OCI-LY7 (cell line): ENCODE measurements at regions not wholly inside any gene's neighbourhood (a gene's known extent, or its start where the extent isn't known, plus 50 kb on each side); places are given as distances from the start of the nearest gene placed in this dataset.
A peak's percentile ranks its signal among the peaks of the same experiment; 100 is the strongest.

Experiments
- BruUV-seq: library from RNA; stranded (reverse); fragments of 400-500 nt; replicated peaks from 2 replicates; lab custom pipeline; 2021; lab: Mats Ljungman, UMichigan
- CTCF ChIA-PET: fragments of 300-600 bp; sonication (Branson Sonifier 250); formaldehyde crosslinking; loops from one replicate; lab custom pipeline; 2022; ENCODE audit warnings: antibody characterized with exemption; ENCODE audit not compliant: unreplicated experiment; lab: Charles Lee
- POLR2A ChIA-PET: fragments of 300-600 bp; sonication (Branson Sonifier 250); formaldehyde crosslinking; loops from one replicate; lab custom pipeline; 2022; ENCODE audit warnings: antibody characterized with exemption; lab: Charles Lee
- DNase-seq: peaks from one replicate; pipeline ENCODE4 v3.0.0-alpha.2; 2015; ENCODE audit warnings: low spot score
- H2AFZ ChIP-seq: fragments of 200-600 bp; sonication (generic), shearing (Covaris generic); 2 replicates; pipeline ENCODE4 v1.6.1; 2014; ENCODE audit warnings: mild to moderate bottlenecking, antibody characterized with exemption, low read length, moderate library complexity
- H3K27ac ChIP-seq: fragments of 200-600 bp; sonication (generic); 2 replicates; pipeline ENCODE4 v1.5.1; 2014; ENCODE audit warnings: mixed run types, low read depth, mild to moderate bottlenecking, moderate library complexity, low read length, inconsistent platforms; ENCODE audit not compliant: poor library complexity, severe bottlenecking
- H3K36me3 ChIP-seq: fragments of 200-600 bp; sonication (generic); 2 replicates; pipeline ENCODE4 v1.6.1; 2014; ENCODE audit warnings: mild to moderate bottlenecking, antibody characterized with exemption, low read length, moderate library complexity, mixed read lengths; ENCODE audit not compliant: insufficient read depth
- H3K4me1 ChIP-seq: fragments of 200-600 bp; sonication (generic); 2 replicates; pipeline ENCODE4 v1.5.1; 2014; ENCODE audit warnings: mild to moderate bottlenecking, low read length; ENCODE audit not compliant: insufficient read depth, poor library complexity, severe bottlenecking
- H3K4me2 ChIP-seq: fragments of 200-600 bp; sonication (generic); 2 replicates; pipeline ENCODE4 v1.6.1; 2014; ENCODE audit warnings: mild to moderate bottlenecking, low read length
- H3K4me3 ChIP-seq: fragments of 200-600 bp; sonication (generic); 2 replicates; pipeline ENCODE4 v1.5.1; 2014; ENCODE audit warnings: mild to moderate bottlenecking, low read depth, low read length; ENCODE audit not compliant: poor library complexity, severe bottlenecking
- H3K79me2 ChIP-seq: fragments of 200-600 bp; sonication (generic); 2 replicates; pipeline ENCODE4 v1.6.1; 2016; ENCODE audit warnings: low read depth, mild to moderate bottlenecking, low read length, moderate library complexity, mixed read lengths; ENCODE audit not compliant: insufficient read depth
- H3K9me2 ChIP-seq: fragments of 200-600 bp; sonication (generic); 2 replicates; pipeline ENCODE4 v1.6.1; 2016; ENCODE audit warnings: mild to moderate bottlenecking, low read length, mixed read lengths; ENCODE audit not compliant: insufficient read depth
- H3K9me3 ChIP-seq: fragments of 200-600 bp; sonication (generic); 2 replicates; pipeline ENCODE4 v1.6.1; 2014; ENCODE audit warnings: mild to moderate bottlenecking, mixed run types, low read length, mixed read lengths
- H4K20me1 ChIP-seq: fragments of 200-600 bp; sonication (generic); 2 replicates; pipeline ENCODE4 v1.6.1; 2014; ENCODE audit warnings: mild to moderate bottlenecking, antibody characterized with exemption, low read length, moderate library complexity, mixed read lengths; ENCODE audit not compliant: insufficient read depth
- CTCF ChIP-seq: fragments of 200-600 bp; sonication (generic); conservative IDR thresholded peaks from 2 replicates; pipeline ENCODE4 v1.5.1; 2014; ENCODE audit warnings: mild to moderate bottlenecking, antibody characterized with exemption, low read length, moderate library complexity, mixed read lengths
- EZH2phosphoT487 ChIP-seq: fragments of 200-600 bp; sonication (generic); IDR thresholded peaks from 2 replicates; pipeline ENCODE4 v1.6.1; 2018; ENCODE audit warnings: low read depth, borderline replicate concordance, mild to moderate bottlenecking, mixed run types, antibody characterized with exemption, low read length, moderate library complexity, mixed read lengths
- intact Hi-C: fragments of 100-400 bp; cut with micrococcal nuclease; formaldehyde crosslinking; loops from one replicate; pipeline ENCODE4 v1.10.0; 2022; ENCODE audit not compliant: unreplicated experiment

- H2AFZ ChIP-seq: no peak overlapping the region
- POLR2A ChIA-PET: no interaction called here
- BruUV-seq: no TSS peak
Measured at GRCh38 chr20:6468423-6469116, 298.9 kb upstream of the BMP2 start.

DNA sequence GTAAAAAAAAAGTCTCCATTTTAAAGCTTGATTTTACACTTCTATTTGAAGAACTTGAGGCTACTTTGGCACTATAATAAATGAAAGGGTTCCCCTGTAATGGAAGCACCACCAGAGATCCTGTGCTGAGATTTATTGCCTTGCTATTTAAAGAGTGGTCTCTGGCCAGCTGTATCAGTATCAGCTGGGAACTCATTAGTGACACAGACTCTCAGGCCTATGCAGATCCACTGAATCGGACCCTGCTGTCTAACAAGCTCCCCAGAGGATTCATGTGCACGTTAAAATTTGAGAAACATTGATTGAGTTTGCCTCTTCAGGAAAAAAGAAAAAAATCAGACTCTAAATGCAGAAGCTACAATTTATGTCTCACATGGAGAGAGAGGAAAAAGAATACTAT, 299.9 kb upstream of the BMP2 start:
- TF ChIP-seq CTCF: no peak
- TF ChIP-seq EZH2phosphoT487: no peak
- Histone ChIP-seq H3K4me2 (no peak overlapping the region), H3K4me1 (peaks cover 12% of the 10 kb centered on the region), H4K20me1 (no peaks in the 10 kb centered on the region), H3K9me3 (no peaks in the 10 kb centered on the region), H3K9me2 (no peaks in the 10 kb centered on the region), H3K27ac (no peak overlapping the region), H3K4me3 (no peak overlapping the region), H3K79me2 (no peaks in the 10 kb centered on the region), H2AFZ (no peak overlapping the region), H3K36me3 (no peaks in the 10 kb centered on the region)
- intact Hi-C loops: no loop called here
- ChIA-PET POLR2A (interaction anchor here (0.6 to 0.7 kb wide), 3 partner anchors 240 to 909 kb away, joined by 3 read pairs; no protein-coding TSS in a partner anchor), CTCF (no interaction called here)
- DNase-seq: no peak
- no TSS peak for BruUV-seq

More at GRCh38 chr20:6468423-6469116, 298.9 kb upstream of the BMP2 start:
- H3K79me2 ChIP-seq: no peaks in the 10 kb centered on the region
- H4K20me1 ChIP-seq: no peaks in the 10 kb centered on the region
- no peaks in the 10 kb centered on the region for H3K9me2 ChIP-seq
- H3K4me3 ChIP-seq: no peak overlapping the region
- TF ChIP-seq CTCF (no peak), EZH2phosphoT487 (no peak)
- no peak for DNase-seq
- H3K36me3 ChIP-seq: no peaks in the 10 kb centered on the region
- peak overlapping the region; percentile 27 for H3K4me2 ChIP-seq
- intact Hi-C loops: no loop called here
- peaks cover 12% of the 10 kb centered on the region for H3K4me1 ChIP-seq
- CTCF ChIA-PET: no interaction called here
- no peaks in the 10 kb centered on the region for H3K9me3 ChIP-seq
- H3K27ac ChIP-seq: no peak overlapping the region

- Histone ChIP-seq H4K20me1 (no peaks in the 10 kb centered on the region), H3K4me1 (peaks cover 12% of the 10 kb centered on the region), H3K9me2 (no peaks in the 10 kb centered on the region), H3K79me2 (no peaks in the 10 kb centered on the region), H2AFZ (no peak overlapping the region), H3K9me3 (no peaks in the 10 kb centered on the region), H3K4me2 (no peak overlapping the region), H3K27ac (no peak overlapping the region), H3K36me3 (no peaks in the 10 kb centered on the region), H3K4me3 (no peak overlapping the region)
- ChIA-PET POLR2A (no interaction called here), CTCF (no interaction called here)
- no peak for DNase-seq
- intact Hi-C loops: no loop called here
- no TSS peak for BruUV-seq
- TF ChIP-seq EZH2phosphoT487 (no peak), CTCF (no peak)
Measured at GRCh38 chr20:6466075-6466810, 301.2 kb upstream of the BMP2 start.
